Stimulated activated CD8-positive, alpha-beta memory T cell treated with anti-CD3 and anti-CD28 coated beads, Interleukin-4, amount 100 ng/mL, for 24 hours (primary cell): ENCODE measurements at regions not wholly inside any gene's neighbourhood (a gene's known extent, or its start where the extent isn't known, plus 50 kb on each side); places are given as distances from the start of the nearest gene placed in this dataset.

Experiments
- DNase-seq: peaks from one replicate; pipeline ENCODE4 v3.0.0-alpha.2; 2020; ENCODE audit warnings: low read depth

GRCh38 chr17:34874478-34874877 is 86.8 kb downstream of the CCT6B start:
- DNase-seq = no peak

- no peak for DNase-seq
Observed at GRCh38 chr17:34872640-34873039, 88.6 kb downstream of the CCT6B start.

- no peak for DNase-seq
Observed at GRCh38 chr17:34869641-34870040, 91.6 kb downstream of the CCT6B start.

GRCh38 chr17:34865716-34866115 is 95.5 kb downstream of the CCT6B start:
- DNase-seq = no peak

GRCh38 chr17:34862384-34862783 is 98.9 kb downstream of the CCT6B start:
- no peak for DNase-seq

- no peak for DNase-seq
Observed at GRCh38 chr17:34861864-34862263, 99.4 kb downstream of the CCT6B start.

GRCh38 chr17:34859652-34860051 is 101.6 kb downstream of the CCT6B start:
- no peak for DNase-seq

GRCh38 chr17:34858591-34859565 is 102.4 kb downstream of the CCT6B start:
- DNase-seq = no peak

- no peak for DNase-seq
Observed at GRCh38 chr17:34853924-34854323, 107.3 kb downstream of the CCT6B start.

GRCh38 chr17:34852614-34853013 is 108.6 kb downstream of the CCT6B start:
- no peak for DNase-seq

- no peak for DNase-seq
Observed at GRCh38 chr17:34851961-34852540, 109.2 kb downstream of the CCT6B start.

GRCh38 chr17:34850964-34851363 is 110.3 kb downstream of the CCT6B start:
- DNase-seq = no peak

GRCh38 chr17:34850023-34850422 is 111.2 kb downstream of the CCT6B start:
- no peak for DNase-seq

- DNase-seq = no peak
Observed at GRCh38 chr17:34847938-34848337, 113.3 kb downstream of the CCT6B start.

GRCh38 chr17:34845296-34845695 is 116.0 kb downstream of the CCT6B start:
- no peak for DNase-seq

GRCh38 chr17:34843682-34844081 is 117.6 kb downstream of the CCT6B start:
- DNase-seq = no peak

- DNase-seq = no peak
Observed at GRCh38 chr17:34842235-34842634, 119.0 kb downstream of the CCT6B start.

GRCh38 chr17:34841467-34841866 is 119.8 kb downstream of the CCT6B start:
- DNase-seq = no peak

- no peak for DNase-seq
Observed at GRCh38 chr17:34840750-34841149, 120.5 kb downstream of the CCT6B start.

- no peak for DNase-seq
Observed at GRCh38 chr17:34837876-34838478, 123.3 kb downstream of the CCT6B start.

GRCh38 chr17:34832376-34832775 is 128.9 kb downstream of the CCT6B start:
- DNase-seq = no peak

GRCh38 chr17:34827008-34827407 is 134.3 kb downstream of the CCT6B start:
- DNase-seq = no peak

GRCh38 chr17:34826332-34826731 is 134.9 kb downstream of the CCT6B start:
- DNase-seq = no peak
